Thymus (tissue), 11 donors: ENCODE measurements at regions not wholly inside any gene's neighbourhood (a gene's known extent, or its start where the extent isn't known, plus 50 kb on each side); places are given as distances from the start of the nearest gene placed in this dataset.
A peak's percentile ranks its signal among the peaks of the same experiment; 100 is the strongest.

Experiments used
- DNase-seq, 9 donors: peaks; one replicate each; pipeline ENCODE4 v3.0.0-alpha.2; 2013; ENCODE audit warnings: low spot score in 9 of 9, low read depth in 6 of 9, missing footprints in 1 of 9
- H3K27ac ChIP-seq, 2 donors: one replicate each; pipeline ENCODE4 v1.5.1; 2013; ENCODE audit warnings: control low read depth in 1 of 2, low read depth in 1 of 2, low read length in 1 of 2, mild to moderate bottlenecking in 1 of 2, moderate library complexity in 1 of 2
- H3K27me3 ChIP-seq, 2 donors: one replicate each; pipeline ENCODE4 v1.5.1; 2013; ENCODE audit warnings: low read length in 1 of 2; ENCODE audit not compliant: control insufficient read depth in 2 of 2, insufficient read depth in 1 of 2
- H3K36me3 ChIP-seq, 2 donors: one replicate each; pipeline ENCODE4 v1.5.1; 2013; ENCODE audit warnings: low read length in 1 of 2, mild to moderate bottlenecking in 1 of 2, moderate library complexity in 1 of 2; ENCODE audit not compliant: control insufficient read depth in 2 of 2, insufficient read depth in 2 of 2
- H3K4me1 ChIP-seq, 2 donors: one replicate each; pipeline ENCODE4 v1.5.1; 2013; ENCODE audit warnings: low read length in 2 of 2; ENCODE audit not compliant: control insufficient read depth in 2 of 2, insufficient read depth in 2 of 2
- H3K4me3 ChIP-seq, 2 donors: one replicate each; pipeline ENCODE4 v1.5.1; 2013; ENCODE audit warnings: low read length in 2 of 2, control low read depth in 1 of 2, mild to moderate bottlenecking in 1 of 2
- H3K9me3 ChIP-seq, 2 donors: one replicate each; pipeline ENCODE4 v1.5.1; 2013; ENCODE audit warnings: low read length in 1 of 2, mild to moderate bottlenecking in 1 of 2; ENCODE audit not compliant: control insufficient read depth in 2 of 2, insufficient read depth in 1 of 2
- WGBS: extraction: QIAGEN DNeasy Blood & Tissue Kit; methylation state at CpG from one replicate; pipeline ENCODE4 v1.1.7; 2013; 5-methylcytosine and 5-hydroxymethylcytosine counted together
- donor health status: healthy.

- no peak overlapping the region for H3K27ac ChIP-seq
- DNase-seq, result peak in 1 of 9 donors; percentile 10
Observed at GRCh38 chr10:62733654-62734293, 70.7 kb upstream of the ADO start.

GRCh38 chr10:62734781-62735463 lies 69.6 kb upstream of the ADO start:
- 94% methylated on average over 7 of the region's 7 CpGs for WGBS
- Histone ChIP-seq H3K27me3 (no peaks in the 10 kb centered on the region), H3K27ac (no peak overlapping the region), H3K9me3 (no peaks in the 10 kb centered on the region), H3K4me3 (no peak overlapping the region), H3K4me1 (peaks cover 5 to 10% of the 10 kb centered on the region in 2 donors), H3K36me3 (no peaks in the 10 kb centered on the region)
- no peak for DNase-seq

More at GRCh38 chr10:62733654-62734293, 70.7 kb upstream of the ADO start:
- H3K4me1 ChIP-seq, result peaks cover 5 to 10% of the 10 kb centered on the region in 2 donors
- 75% methylated on average over 4 of the region's 4 CpGs for WGBS
- H3K4me3 ChIP-seq, result no peak overlapping the region
- H3K9me3 ChIP-seq, result no peaks in the 10 kb centered on the region
- no peaks in the 10 kb centered on the region for H3K27me3 ChIP-seq
- no peaks in the 10 kb centered on the region for H3K36me3 ChIP-seq

GRCh38 chr10:62735464-62736167 lies 68.9 kb upstream of the ADO start:
- 49% methylated on average over 2 of the region's 2 CpGs for WGBS
- DNase-seq, result no peak
- H3K4me1 ChIP-seq, result peaks cover 5 to 10% of the 10 kb centered on the region in 2 donors
- H3K36me3 ChIP-seq, result no peaks in the 10 kb centered on the region
- H3K27me3 ChIP-seq, result no peaks in the 10 kb centered on the region
- no peaks in the 10 kb centered on the region for H3K9me3 ChIP-seq
- H3K4me3 ChIP-seq, result no peak overlapping the region
- no peak overlapping the region for H3K27ac ChIP-seq

GRCh38 chr10:62736168-62736546 lies 68.4 kb upstream of the ADO start:
- no peaks in the 10 kb centered on the region for H3K9me3 ChIP-seq
- H3K27ac ChIP-seq, result no peak overlapping the region
- no peak overlapping the region for H3K4me3 ChIP-seq
- peaks cover 5 to 10% of the 10 kb centered on the region in 2 donors for H3K4me1 ChIP-seq
- 93% methylated on average over 2 of the region's 2 CpGs for WGBS
- no peak for DNase-seq
- H3K36me3 ChIP-seq, result no peaks in the 10 kb centered on the region
- no peaks in the 10 kb centered on the region for H3K27me3 ChIP-seq

- peaks cover 3 to 6% of the 10 kb centered on the region in 2 donors for H3K4me1 ChIP-seq
- no peaks in the 10 kb centered on the region for H3K36me3 ChIP-seq
- no peaks in the 10 kb centered on the region for H3K9me3 ChIP-seq
- H3K27ac ChIP-seq, result no peak overlapping the region
- no peak for DNase-seq
- H3K4me3 ChIP-seq, result no peak overlapping the region
- WGBS, result 72% methylated on average over 3 of the region's 3 CpGs
- H3K27me3 ChIP-seq, result no peaks in the 10 kb centered on the region
Observed at GRCh38 chr10:62738916-62739315, 65.6 kb upstream of the ADO start.

GRCh38 chr10:62740885-62741745 lies 63.4 kb upstream of the ADO start:
- Histone ChIP-seq H3K36me3 (no peaks in the 10 kb centered on the region), H3K27me3 (no peaks in the 10 kb centered on the region), H3K27ac (no peak overlapping the region), H3K4me1 (no peaks in the 10 kb centered on the region), H3K9me3 (no peaks in the 10 kb centered on the region), H3K4me3 (no peak overlapping the region)
- WGBS, result 96% methylated on average over 5 of the region's 5 CpGs
- DNase-seq, result no peak

- Histone ChIP-seq H3K27me3 (no peaks in the 10 kb centered on the region), H3K4me1 (no peaks in the 10 kb centered on the region), H3K27ac (no peak overlapping the region), H3K4me3 (no peak overlapping the region), H3K36me3 (no peaks in the 10 kb centered on the region), H3K9me3 (no peaks in the 10 kb centered on the region)
- WGBS, result 98% methylated on average over 7 of the region's 7 CpGs
- DNase-seq, result no peak
Observed at GRCh38 chr10:62741996-62742395, 62.5 kb upstream of the ADO start.

- Histone ChIP-seq H3K4me1 (no peaks in the 10 kb centered on the region), H3K27me3 (no peaks in the 10 kb centered on the region), H3K9me3 (no peaks in the 10 kb centered on the region), H3K36me3 (no peaks in the 10 kb centered on the region), H3K27ac (no peak overlapping the region), H3K4me3 (no peak overlapping the region)
- no peak for DNase-seq
- 21% methylated on average over 6 of the region's 6 CpGs for WGBS
Observed at GRCh38 chr10:62742536-62743061, 61.9 kb upstream of the ADO start.
